Stimulated activated CD4-positive, alpha-beta T cell treated with anti-CD3 and anti-CD28 coated beads, Interleukin-4, amount 100 ng/mL, for 4 hours (primary cell): ENCODE measurements at regions not wholly inside any gene's neighbourhood (a gene's known extent, or its start where the extent isn't known, plus 50 kb on each side); places are given as distances from the start of the nearest gene placed in this dataset.

Source experiments
- DNase-seq, 2 experiments: peaks; one replicate each; pipeline ENCODE4 v3.0.0-alpha.2; 2020

DNA sequence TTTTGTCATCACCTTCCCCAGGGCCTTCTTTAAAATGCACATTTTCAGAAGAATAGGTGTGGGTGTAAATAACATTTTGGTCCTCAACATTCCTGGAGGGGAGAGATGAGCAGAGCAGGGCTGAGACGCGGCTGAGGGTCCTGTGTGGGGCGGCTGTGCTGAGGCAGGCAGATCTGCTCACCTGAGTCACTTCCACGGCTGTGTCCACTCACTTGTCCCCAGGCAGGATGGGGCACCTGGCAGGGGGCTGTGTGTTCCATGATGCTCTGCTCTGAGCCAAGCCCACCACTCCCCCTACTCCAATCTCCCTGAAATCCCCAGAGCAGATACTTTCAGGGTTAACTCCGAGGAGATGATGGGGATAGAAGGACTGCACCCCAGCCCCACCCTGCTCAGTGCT lies 93.8 kb downstream of the GLRX3 start:
- no peak for DNase-seq

DNA sequence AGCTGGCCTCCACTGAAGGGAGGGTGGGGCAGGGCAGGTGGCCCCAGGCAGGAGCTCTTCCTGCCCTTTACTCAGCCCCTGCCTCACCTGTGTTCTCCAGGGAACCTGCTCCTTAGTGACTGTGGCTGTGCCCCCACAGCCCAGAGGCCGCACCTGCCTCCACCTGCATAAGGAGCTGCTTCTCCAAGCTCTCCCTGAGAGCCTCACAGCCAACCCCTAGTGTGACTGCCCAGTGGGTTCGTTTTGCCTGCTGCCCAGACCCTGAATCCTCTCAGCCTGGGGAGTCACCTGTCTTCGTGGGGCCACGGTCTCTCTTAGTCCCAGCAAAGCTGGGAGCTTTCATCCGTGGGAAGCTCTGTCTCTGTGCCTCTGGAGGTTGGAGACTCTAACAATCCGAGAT lies 94.4 kb downstream of the GLRX3 start:
- DNase-seq: no peak

DNA sequence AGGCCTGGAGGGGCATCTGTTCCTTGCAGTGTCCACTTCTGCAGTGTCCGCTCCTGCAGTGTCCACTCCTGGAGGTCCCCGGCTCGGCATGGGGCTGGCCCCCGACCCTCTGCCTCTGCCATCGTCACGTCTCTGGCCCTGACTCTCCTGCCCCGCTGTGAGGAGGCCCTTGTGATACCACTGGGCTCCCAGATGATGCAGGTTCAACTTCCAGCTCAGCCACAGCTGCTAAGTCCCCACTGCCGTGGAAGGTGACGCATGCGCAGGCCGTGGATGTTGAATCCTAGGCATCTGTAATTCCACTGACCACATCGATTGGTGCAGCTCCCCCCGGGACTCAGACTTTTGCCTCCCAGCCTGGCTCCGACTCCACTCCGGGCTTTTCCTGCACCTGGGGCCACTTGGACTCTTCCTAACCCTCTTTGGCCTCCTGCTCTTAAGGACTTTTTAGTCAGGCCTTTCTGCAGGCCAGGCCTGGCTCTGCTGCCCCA lies 95.1 kb downstream of the GLRX3 start:
- no peak for DNase-seq

DNA sequence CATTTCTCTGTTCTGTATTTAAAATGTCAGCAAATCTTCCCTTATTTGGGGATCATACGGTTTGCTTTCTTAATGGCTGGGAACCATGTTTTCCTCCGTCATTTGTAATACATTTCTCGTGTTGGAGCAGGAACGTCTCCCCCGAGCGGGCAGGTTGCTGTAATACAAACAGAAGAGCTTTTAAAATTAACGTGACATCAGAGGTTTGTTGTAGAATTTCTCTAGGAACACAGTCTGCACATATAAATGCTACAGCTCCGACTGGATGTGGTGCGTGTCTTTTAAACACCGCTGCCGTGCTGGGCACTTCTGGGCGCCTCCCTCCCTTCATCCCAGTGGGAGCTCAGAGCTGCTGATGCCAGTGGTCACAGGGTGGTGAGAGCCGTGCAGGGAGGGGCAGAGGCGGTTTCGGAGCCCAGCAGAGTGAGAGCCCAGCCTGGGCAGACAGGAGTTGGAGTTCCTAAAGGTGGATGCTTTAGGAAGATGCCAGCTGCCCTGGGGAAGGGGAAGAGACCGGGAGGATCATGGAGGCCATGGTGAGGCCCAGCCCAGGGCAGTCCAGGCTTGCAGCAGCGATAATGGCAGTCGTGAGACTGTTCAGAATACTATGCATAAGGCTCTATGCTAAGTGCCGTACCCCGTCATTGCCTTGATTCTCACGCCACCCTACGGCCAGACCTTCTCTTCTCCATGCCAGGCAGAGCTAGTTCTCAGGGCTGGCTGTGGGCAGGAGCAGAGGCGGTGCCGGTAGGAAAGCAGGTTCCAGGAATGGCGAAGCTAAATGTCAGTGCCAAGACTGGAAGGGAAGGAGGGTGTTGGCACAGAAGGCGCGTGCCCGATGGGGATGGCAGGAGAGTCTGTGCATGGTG lies 96.2 kb downstream of the GLRX3 start:
- no peak for DNase-seq

DNA sequence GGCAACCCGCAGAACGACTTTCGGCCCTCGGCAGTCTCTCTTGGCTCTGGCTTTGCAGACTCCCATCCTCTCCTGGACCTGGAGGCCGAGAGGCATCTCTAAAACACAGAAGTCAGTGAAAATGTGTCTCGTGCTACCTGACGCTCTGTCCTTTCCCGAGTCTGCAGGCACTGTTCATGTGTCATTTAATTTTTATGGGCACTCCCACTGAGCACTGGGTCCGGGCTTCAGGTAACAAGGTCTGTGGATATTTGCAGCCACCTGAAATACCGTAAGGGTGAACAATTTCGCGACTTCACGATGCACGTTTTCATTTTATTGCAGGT lies 96.8 kb downstream of the GLRX3 start:
- no peak for DNase-seq

DNA sequence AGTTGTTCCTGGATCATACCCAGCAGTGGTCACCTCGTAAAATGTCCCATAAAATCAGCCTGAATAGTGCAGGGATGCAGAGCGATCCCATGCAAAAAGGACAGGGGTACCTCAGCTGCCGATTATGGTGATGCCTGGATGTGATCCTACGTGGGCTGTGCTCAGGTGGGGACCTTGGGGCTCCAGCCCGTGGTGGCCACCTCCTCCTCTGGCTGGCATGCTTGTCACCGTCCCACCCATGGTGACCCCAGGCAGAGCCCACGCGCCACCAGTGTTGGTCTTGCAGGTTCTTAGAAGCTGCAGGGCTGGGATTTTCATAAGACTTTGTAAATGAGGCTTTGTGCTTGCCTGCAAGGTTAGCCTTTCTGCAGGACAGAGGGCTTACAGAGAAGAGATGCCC lies 97.2 kb downstream of the GLRX3 start:
- no peak for DNase-seq

DNA sequence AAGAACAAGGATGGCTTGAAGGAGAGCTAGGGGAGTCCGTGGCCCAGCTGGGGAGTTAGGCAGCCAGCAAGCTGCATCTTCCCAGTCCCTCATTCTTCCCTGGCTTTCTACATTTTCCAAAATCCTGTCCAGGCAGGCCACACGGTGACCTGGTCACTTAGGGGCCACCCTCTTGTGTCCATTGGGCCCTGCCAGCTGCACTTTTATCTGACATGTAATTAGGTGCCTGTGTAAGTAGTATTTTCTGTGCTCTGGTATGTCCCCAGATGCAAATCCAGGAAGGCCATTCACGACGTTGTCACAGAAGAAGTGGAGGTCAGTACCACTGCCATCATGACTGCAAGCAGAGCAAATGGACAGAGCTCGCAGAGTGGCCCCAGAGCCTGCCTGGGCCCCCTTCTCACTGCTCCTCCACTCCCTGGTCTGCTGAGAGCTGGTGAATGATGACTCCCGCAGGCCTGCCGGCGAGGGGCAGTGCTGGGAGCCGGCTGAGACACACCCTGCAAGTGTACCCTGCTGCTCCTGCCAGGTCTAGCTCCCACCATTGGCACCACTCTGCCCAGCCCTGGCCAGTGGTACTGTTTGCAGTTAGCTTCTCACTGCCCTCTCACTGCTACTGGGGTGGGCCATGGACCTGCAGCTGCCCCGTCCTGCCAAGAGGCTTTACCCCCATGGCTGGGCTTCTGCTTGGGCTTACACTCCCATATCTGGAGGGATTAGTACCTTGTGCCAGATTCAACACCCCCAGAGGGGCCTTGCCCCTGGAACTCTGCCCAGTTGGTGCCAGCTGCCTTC lies 98.2 kb downstream of the GLRX3 start:
- no peak for DNase-seq

DNA sequence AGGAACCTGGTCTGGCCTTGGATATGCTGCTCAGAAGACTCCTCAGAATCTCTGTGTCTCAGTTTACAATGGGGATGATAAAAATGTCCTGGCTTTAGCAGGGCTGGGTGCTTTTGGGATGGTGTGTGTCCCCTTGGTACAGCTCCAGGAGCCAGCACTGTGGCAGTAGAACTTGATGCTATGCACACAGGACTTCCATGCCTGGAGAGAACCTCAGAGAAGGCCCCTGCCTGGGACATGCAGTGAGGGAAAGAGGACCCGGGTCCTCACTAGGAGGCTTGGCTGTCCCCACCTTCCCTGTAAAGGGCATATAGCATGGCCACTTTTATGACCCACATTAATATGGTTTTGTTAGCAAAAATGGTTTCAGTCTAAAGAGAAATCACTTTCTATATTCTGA lies 100.5 kb downstream of the GLRX3 start:
- DNase-seq: no peak

DNA sequence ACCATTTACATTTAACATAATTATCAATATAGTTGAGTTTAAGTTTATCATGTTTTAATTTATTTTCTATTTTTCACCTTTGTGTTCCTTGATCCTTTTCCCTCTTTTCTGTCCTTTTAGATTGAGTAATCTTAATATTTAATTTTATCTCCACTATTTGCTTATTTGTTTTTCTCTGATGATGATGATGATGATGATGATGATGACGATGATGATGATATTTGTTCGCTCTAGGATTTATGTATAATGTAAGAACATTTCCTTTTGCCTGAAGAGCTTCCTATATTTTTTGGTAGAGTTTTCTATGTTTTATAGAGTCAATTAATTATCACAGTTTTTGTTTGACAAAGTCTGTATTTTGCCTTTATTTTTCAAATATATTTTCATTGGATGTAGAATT lies 104.2 kb downstream of the GLRX3 start:
- DNase-seq: no peak

DNA sequence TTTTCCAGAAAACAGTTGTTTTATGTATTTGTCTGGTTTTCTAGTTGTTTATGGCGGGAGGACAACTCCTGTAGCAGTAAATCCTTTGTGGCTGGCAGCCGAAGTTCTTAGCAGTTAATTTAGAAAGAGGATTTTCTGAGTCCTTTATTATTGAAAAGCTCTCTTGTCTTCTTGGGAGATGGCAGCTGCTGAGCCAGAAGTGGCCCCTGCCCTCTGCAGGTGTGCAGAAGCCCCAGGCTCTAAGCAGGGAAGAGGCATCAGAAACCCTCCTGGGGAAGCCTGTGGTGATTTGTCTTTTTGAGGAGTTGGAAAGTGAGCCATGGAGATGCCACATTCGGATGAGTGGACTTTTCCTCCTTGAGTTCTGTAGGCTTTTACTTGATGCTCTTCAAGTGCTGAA lies 106.3 kb downstream of the GLRX3 start:
- DNase-seq: no peak

DNA sequence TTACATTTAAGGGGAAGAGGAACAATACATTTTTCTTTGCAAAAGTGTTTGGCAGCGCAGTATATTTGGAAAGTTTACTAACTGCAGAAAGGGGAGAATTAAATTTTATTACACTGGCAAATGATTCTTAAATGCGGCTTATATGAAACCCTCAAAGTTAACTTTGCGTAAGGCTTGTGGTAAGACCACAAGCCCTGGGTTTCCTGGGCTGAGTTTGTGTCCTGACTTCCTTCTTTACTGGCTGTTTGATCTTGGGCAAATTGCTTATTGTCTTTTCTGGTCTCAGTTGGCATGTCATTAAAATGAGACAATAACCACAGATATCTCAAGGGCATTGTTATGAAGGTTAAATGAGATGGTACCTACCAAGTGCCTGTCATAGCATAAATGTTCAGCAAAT lies 106.8 kb downstream of the GLRX3 start:
- DNase-seq: no peak

DNA sequence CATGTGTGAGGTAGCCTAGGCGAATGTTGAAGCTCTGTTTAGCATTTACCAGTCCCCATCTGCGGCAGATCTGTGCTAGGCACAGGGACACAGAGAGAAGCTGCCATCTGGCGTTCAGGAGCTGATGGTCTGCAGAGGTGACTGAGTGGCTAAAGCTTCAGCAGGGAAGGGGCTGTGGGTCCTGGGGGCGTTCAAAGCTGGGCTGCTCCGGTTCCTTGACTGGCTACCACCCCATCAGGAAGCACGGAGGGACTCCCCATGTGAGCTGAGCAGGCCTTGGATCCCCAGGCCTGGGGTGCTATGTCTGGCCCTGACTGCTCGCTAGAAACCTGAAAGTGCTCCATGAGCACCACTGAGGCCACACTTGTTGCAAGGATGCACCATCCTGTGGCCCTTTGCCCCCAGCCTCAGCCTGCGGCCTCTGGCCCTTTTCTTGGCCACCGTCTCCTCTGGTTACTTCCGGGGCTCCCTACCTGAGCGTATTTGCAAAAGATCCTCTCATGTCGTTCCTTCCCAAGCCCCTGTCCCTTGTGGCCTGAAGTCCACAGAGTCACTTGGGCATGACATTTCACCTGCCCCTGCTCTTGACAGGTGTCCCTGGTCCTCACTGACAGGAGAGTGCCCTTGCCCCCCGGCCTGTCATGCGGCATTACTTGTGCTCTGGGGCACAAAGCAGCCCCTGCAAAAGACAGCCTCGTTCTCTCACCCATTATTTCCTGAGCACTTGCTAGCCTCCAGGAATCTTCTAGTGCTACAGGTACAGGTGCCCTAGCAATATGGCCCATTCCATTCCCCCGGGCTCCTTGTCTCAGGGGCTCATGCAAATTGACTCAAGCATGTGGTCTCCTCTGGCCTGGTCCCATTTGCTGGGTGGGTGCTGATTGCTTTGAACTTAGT lies 108.1 kb downstream of the GLRX3 start:
- DNase-seq: no peak

DNA sequence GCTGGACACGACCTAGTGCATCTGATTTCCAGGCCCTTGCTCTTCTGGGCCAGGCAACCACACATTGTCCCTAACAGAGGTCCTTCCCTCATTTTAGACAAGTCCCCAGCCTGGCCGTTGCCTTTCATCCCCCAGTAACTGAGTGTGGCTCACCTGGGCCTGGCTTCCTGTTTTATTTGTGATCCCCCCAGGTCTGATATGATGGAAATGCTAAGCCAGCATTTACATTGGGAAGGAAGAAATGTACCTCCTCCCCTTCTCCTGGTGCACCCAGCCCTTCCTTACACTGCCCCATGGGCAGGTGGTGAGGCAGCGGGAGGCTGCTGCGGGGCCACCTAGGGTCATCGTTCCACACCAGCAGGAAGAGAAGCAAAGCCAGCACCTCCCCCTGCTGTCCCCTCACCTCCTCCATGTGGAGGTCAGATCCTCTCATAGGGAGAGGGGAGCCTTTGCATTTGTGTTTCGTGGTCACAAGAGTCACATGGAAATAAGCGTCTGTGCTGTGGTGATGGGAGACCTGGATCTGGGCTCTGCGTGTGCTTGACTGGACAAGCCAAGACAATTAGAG lies 108.8 kb downstream of the GLRX3 start:
- no peak for DNase-seq

DNA sequence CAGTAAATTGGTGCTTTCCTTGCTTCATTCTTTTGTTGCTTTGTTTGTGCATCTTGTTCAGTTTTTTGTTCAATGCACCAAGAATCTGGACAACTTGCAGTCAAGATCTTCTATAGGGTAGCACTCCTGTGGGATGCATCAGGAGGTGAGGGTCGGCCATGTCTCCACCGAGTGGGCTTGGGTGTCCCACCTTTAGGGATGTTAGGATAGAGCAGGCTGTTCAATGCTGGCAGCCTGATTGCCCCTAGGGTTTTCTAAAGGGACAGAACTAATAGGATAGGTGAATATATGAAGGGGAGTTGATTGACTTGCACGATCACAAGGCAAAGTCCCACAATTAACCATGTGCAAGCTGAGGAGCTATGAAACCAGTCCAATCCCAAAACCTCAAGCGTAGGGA lies 109.9 kb downstream of the GLRX3 start:
- no peak for DNase-seq

DNA sequence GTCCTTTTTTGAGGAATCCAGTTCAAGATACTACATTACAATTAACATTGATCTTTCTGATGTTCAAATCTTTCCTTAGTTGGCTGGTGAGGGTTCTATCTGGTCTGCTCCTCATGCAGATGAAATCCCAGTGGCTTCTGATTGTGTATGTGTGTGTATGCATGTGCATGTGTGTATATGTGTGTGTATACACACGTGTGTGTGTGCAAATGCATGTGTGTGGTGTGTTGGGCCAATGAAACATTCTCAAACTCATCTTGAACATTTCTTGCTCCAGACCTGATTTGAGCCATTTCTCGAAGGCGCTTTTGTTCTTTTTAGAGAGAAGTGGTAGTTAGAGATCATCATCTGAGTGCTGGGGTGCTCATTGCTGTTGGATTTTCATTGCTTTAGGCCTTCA lies 113.9 kb downstream of the GLRX3 start:
- DNase-seq: no peak

DNA sequence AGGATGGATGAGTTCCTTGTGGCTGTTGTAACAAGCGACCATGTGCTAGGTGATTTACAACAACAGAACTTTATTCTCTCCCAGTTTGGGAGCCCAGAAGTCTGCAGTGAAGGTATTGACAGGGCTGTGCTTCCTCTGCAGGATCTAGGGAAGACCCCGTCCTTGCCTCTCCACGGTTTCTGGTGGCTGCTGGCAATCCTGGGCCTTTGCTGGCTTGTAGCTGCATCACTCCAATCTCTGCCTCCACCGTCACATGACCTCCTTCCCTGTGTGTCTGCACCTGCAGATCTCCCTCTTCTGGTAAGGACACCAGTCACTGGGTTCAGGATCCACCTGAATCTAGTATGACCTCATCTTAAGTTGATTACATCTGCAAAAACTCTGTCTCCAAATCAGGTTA lies 115.6 kb downstream of the GLRX3 start:
- no peak for DNase-seq

DNA sequence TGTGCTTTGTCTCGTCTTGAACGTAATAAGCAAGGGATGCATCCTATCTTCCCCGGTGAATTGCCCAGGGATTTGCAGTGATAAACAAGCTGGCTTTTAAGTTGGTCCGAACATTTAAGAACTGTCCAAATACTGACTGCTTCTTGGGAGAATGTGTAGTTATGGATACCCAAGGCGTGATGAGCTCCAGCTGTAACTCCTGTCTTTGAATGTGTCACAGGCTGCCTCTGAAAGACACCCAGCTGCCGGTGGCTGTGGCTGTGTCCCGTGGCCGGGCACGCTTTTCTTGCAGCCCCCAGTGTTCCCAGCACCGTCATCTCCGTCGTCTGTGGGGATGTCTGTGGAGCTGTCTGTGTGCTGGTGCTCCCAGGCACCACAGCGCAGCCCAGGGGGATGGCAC lies 118.1 kb downstream of the GLRX3 start:
- DNase-seq: no peak

DNA sequence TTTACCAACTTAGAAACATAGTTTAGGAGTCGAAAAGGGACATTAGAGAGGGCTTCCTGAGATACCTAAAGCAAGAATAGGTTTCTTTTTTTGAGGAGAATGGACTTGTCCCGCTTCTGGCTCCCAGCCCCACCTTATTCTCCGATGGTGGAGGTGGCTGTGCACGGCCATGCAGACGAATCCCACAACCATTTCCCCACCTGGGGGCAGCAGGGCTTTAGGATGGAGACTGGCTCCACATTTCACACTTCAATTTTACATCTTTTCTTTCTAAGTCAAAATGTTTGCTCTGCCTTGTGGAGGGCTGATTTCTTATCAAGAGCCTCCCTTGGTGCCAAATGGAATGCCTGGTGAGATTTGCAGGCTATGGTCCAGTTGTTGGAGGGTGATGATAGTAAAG lies 118.5 kb downstream of the GLRX3 start:
- DNase-seq: no peak

DNA sequence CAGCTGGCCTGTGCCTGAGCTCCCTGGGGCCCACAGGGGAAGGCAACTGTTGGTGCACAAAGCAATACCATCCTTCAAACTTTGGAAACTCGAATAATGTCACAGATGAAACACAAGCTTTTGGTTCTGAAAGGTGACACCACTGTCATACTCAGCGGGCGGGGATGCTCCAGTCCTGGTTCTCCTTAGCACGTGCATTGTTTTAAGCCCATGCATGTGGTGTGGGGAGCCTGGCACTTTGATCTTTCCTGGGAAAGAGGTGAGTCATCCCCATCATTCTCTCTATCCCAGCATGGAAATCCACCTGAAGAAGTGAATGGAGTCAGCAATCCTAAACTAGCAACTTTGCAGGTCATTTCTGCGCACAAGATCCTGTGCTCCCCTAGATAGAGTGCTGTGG lies 119.6 kb downstream of the GLRX3 start:
- no peak for DNase-seq

DNA sequence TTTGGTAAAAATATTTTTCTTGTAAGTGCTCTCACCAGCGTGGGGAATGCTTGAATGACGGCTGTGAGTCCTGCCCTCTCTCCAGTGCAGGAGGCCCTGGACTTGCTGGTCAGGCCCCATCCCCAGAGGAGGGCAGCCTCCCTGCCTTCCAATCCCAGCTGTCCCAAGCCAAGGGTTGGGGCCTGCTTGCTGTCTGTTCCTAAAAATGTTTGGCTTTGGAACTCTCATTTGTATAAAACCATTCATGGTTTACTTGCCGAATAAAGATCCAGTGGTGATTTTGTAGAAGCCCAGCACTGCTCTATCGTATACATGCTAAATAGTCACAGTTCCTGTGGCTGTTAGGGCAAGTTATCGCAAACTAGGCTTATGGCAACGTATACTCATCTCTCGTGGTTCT lies 121.7 kb downstream of the GLRX3 start:
- no peak for DNase-seq

DNA sequence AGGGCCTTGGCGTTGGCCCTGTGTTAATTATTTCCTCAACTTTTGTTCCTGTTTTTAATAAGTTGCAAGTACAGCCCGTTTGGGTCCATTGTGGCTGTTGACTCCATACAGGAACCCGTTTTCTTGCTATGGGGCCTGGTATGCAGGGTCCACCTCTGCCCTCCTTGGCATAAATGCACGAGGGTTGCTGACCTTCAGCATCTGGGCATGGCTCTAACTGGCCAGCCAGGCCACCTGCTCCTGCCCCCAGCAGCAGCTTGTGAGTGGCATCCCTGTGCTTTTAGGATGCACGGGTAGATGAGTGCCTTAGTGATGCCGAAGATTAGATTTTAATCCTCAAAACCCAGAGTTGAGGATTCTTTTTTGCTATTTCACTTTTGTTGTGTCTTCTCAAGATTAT lies 123.2 kb downstream of the GLRX3 start:
- DNase-seq: no peak

DNA sequence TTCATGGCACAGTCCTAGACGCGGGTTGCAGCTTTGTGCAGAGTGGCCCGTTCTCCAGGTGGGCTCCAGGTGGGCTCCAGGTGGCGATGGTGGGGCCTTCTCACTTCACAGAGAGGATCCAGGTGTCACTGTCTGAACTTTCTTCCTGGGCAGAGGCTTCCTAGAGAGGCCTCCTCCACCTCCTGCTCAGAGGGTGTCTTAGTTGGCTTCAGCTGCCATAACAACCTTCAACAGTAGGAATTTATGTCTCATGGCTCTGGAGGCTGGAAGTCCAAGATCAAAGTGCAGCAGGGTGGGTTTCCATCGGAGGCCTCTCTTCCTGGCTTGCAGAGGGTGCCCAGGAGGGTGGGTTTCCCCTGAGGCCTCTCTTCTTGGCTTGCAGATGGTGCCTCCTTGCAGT lies 125.1 kb downstream of the GLRX3 start:
- DNase-seq: no peak

DNA sequence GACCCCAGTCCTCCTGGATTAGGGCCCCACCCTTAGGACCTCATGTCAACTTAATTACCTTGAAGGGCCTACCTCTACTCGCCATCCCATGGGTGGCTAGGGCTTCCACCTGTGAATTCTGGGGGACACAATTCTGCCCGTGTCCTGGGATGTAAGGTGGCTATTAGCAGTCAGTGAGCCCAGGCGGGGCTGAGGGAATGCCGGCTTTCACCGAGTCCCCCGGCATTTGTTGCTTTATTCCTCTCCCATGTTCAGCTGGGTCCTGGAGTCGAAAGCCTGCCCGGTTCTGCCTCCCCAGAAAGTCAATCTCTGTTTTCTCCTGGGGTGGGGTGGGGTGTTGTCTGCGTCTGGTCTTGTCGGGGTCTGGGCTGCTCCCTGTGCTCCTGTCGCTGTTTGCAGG lies 125.6 kb downstream of the GLRX3 start:
- DNase-seq: no peak
